C4-2B (cell line): ENCODE measurements at regions not wholly inside any gene's neighbourhood (a gene's known extent, or its start where the extent isn't known, plus 50 kb on each side); places are given as distances from the start of the nearest gene placed in this dataset.

Experiments
- ZFX ChIP-seq: fragments of 450-650 bp; IDR thresholded peaks from 2 replicates; pipeline ENCODE4 v1.6.1; 2017
- TF ChIP-seq, protein P1 (sequence below): fragments of 450-650 bp; conservative IDR thresholded peaks from 2 replicates; pipeline ENCODE4 v1.5.1; 2017; ENCODE audit warnings: mild to moderate bottlenecking

DNA sequence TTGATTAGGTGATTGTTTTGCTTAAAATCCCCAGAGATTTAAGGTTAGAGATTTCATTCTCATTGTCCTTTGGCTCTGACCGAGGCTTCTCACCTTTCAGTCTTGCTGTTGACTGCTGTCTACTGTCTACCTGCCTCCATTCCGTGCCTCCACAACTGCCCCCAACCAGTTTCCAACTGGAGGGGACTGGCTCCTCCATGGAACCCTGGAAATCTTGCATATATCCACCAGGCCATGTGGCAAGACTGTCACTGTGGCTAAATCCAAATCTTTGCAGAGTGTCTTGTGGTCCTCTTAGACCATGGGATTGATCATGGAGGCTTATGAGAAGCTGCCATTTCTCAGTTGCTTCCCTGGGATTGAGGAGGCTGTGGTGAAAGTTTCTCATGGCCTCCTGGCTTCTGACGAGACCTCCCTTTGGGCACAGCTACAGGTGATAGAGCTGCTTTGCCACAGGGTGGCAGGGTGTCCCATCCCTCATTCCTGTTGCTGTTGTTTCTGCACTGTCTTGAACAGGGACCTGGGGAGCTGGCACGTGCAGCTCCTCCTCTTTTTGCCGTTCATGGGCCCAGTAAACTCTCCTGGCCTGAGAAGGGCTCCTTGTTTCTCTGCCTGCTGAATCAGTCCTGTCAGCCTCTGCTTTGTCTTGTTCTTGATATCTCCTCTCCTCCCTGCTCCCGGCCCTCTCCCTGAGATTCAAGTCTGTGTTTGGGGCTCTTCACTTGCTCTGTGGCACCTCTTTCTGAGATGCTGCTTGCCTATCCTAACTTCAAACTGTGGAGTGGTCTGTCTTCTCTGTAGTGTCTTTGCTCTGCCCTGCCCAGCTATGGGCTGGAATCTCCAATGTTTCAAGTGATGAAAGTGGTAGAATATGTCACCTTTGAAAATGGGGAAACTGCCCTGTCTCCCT lies 63.6 kb upstream of the IGFBP3 start:
- TF ChIP-seq, protein P1, sequence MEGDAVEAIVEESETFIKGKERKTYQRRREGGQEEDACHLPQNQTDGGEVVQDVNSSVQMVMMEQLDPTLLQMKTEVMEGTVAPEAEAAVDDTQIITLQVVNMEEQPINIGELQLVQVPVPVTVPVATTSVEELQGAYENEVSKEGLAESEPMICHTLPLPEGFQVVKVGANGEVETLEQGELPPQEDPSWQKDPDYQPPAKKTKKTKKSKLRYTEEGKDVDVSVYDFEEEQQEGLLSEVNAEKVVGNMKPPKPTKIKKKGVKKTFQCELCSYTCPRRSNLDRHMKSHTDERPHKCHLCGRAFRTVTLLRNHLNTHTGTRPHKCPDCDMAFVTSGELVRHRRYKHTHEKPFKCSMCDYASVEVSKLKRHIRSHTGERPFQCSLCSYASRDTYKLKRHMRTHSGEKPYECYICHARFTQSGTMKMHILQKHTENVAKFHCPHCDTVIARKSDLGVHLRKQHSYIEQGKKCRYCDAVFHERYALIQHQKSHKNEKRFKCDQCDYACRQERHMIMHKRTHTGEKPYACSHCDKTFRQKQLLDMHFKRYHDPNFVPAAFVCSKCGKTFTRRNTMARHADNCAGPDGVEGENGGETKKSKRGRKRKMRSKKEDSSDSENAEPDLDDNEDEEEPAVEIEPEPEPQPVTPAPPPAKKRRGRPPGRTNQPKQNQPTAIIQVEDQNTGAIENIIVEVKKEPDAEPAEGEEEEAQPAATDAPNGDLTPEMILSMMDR: no peak
- TF ChIP-seq ZFX: no peak
